HCT116 (cell line): ENCODE measurements at regions not wholly inside any gene's neighbourhood (a gene's known extent, or its start where the extent isn't known, plus 50 kb on each side); places are given as distances from the start of the nearest gene placed in this dataset.

Source experiments
- ATAC-seq: fragments of 200-7000 bp; cut with Tn5 transposase; 2 replicates; pipeline ENCODE4 v1.9.1; 2020; ENCODE audit warnings: mild to moderate bottlenecking, moderate library complexity
- BruUV-seq: library from RNA; stranded (reverse); fragments of 400-500 nt; replicated peaks from 2 replicates; lab custom pipeline; 2021; lab: Mats Ljungman, UMichigan
- CTCF ChIA-PET: fragments of 300-600 bp; sonication (Branson Sonifier 250); formaldehyde crosslinking; loops from one replicate; lab custom pipeline; 2021; ENCODE audit warnings: antibody characterized with exemption; lab: Charles Lee
- POLR2A ChIA-PET: fragments of 300-600, 350-600 bp; sonication (Branson Sonifier 250); formaldehyde crosslinking; loops from one replicate; lab custom pipeline; 2021; ENCODE audit warnings: antibody characterized with exemption; lab: Charles Lee
- RAD21 ChIA-PET, 2 experiments: fragments of 300-600 bp; sonication (Branson Sonifier 250); formaldehyde crosslinking; loops; one replicate each; lab custom pipeline; 2023; ENCODE audit warnings: low total read pairs in 2 of 2; ENCODE audit not compliant: uncharacterized antibody in 2 of 2, unreplicated experiment in 2 of 2, low non-redundant PET in 1 of 2; lab: Charles Lee
- DNase-seq: peaks from one replicate; pipeline ENCODE4 v3.0.0-alpha.2; 2010; ENCODE audit warnings: low read depth, low spot score
- H2AFZ ChIP-seq: fragments of 200-600 bp; shearing (Covaris generic), sonication (generic); 2 replicates; pipeline ENCODE4 v1.6.1; 2017; ENCODE audit warnings: low read depth, mixed run types, mixed read lengths, antibody characterized with exemption, low read length; ENCODE audit not compliant: poor library complexity, severe bottlenecking
- H3K27ac ChIP-seq: 2 replicates; pipeline ENCODE4 v1.5.1; 2012; ENCODE audit warnings: low read depth, low read length
- H3K27me3 ChIP-seq: fragments of 200-600 bp; sonication (generic); 2 replicates; pipeline ENCODE4 v1.6.1; 2016; ENCODE audit warnings: mixed run types, low read length, mixed read lengths; ENCODE audit not compliant: insufficient read depth
- H3K36me3 ChIP-seq, 2 experiments: fragments of 200-500 bp in 1 of 2; fragments of 200-600 bp in 1 of 2; sonication (Bioruptor generic) in 1 of 2; sonication (generic) in 1 of 2; 2 replicates each; pipeline versions ENCODE4 v1.5.1 to v1.6.1; 2014 to 2016; ENCODE audit warnings: low read length in 2 of 2, inconsistent platforms in 1 of 2, mixed read lengths in 1 of 2, mixed run types in 1 of 2; ENCODE audit not compliant: insufficient read depth in 2 of 2, control insufficient read depth in 1 of 2
- H3K4me1 ChIP-seq, 2 experiments: fragments of 200-600 bp in 1 of 2; sonication (generic) in 1 of 2; 2 replicates each; pipeline versions ENCODE4 v1.5.1 to v1.6.1; 2012 to 2017; ENCODE audit warnings: low read length in 2 of 2, inconsistent platforms in 1 of 2, mild to moderate bottlenecking in 1 of 2, mixed read lengths in 1 of 2, mixed run types in 1 of 2, moderate library complexity in 1 of 2; ENCODE audit not compliant: insufficient read depth in 2 of 2, control insufficient read depth in 1 of 2
- H3K4me2 ChIP-seq: fragments of 200-600 bp; sonication (generic); 2 replicates; pipeline ENCODE4 v1.6.1; 2017; ENCODE audit warnings: mixed run types, low read length, mixed read lengths
- H3K4me3 ChIP-seq, 2 experiments: fragments of 200-600 bp in 1 of 2; sonication (generic) in 1 of 2; replicated peaks in 1 of 2; 2 replicates each; pipeline ENCODE4 v1.5.1; 2011 to 2016; ENCODE audit warnings: low read length in 2 of 2, control low read depth in 1 of 2, low read depth in 1 of 2, mild to moderate bottlenecking in 1 of 2, mixed read lengths in 1 of 2, mixed run types in 1 of 2
- H3K79me2 ChIP-seq: fragments of 200-600 bp; sonication (generic); 2 replicates; pipeline ENCODE4 v1.6.1; 2017; ENCODE audit warnings: mild to moderate bottlenecking, mixed run types, low read length, moderate library complexity, mixed read lengths; ENCODE audit not compliant: insufficient read depth
- H3K9ac ChIP-seq: fragments of 200-600 bp; sonication (generic); 2 replicates; pipeline ENCODE4 v1.6.1; 2016; ENCODE audit warnings: low read length, mixed read lengths
- H3K9me2 ChIP-seq: fragments of 200-600 bp; sonication (generic), shearing (Covaris generic); 2 replicates; pipeline ENCODE4 v1.6.1; 2017; ENCODE audit warnings: mixed run types, mild to moderate bottlenecking, moderate library complexity; ENCODE audit not compliant: insufficient read depth
- H3K9me3 ChIP-seq, 2 experiments: fragments of 200-500 bp in 1 of 2; fragments of 200-600 bp in 1 of 2; sonication (Bioruptor generic) in 1 of 2; sonication (generic) in 1 of 2; 2 replicates each; pipeline ENCODE4 v1.6.1; 2014 to 2017; ENCODE audit warnings: low read length in 2 of 2, mixed read lengths in 2 of 2, inconsistent platforms in 1 of 2, low read depth in 1 of 2, mild to moderate bottlenecking in 1 of 2, mixed run types in 1 of 2, moderate library complexity in 1 of 2; ENCODE audit not compliant: control insufficient read depth in 1 of 2, insufficient read depth in 1 of 2
- H4K20me1 ChIP-seq: fragments of 200-600 bp; sonication (generic), shearing (Covaris generic); 2 replicates; pipeline ENCODE4 v1.6.1; 2017; ENCODE audit warnings: mixed run types, mild to moderate bottlenecking, moderate library complexity; ENCODE audit not compliant: insufficient read depth
- CBX3 ChIP-seq: IDR thresholded peaks from 2 replicates; pipeline ENCODE4 v1.6.1; 2012; ENCODE audit warnings: low read depth
- CEBPB ChIP-seq: IDR thresholded peaks from 2 replicates; pipeline ENCODE4 v1.6.1; 2012; ENCODE audit warnings: low read depth
- POLR2A ChIP-seq: IDR thresholded peaks from 2 replicates; pipeline ENCODE4 v1.7.0; 2011; ENCODE audit warnings: borderline replicate concordance; ENCODE audit not compliant: insufficient read depth, insufficient read length; ENCODE audit errors: extremely low read depth
- POLR2AphosphoS5 ChIP-seq: IDR thresholded peaks from 2 replicates; pipeline ENCODE4 v1.6.1; 2011; ENCODE audit warnings: mild to moderate bottlenecking, low read depth, low read length, moderate library complexity
- RAD21 ChIP-seq: IDR thresholded peaks from 2 replicates; pipeline ENCODE4 v1.6.1; 2012; ENCODE audit warnings: low read depth, mild to moderate bottlenecking
- SP1 ChIP-seq: IDR thresholded peaks from 2 replicates; pipeline ENCODE4 v1.6.1; 2012; ENCODE audit warnings: low read depth
- TCF7L2 ChIP-seq: IDR thresholded peaks from 2 replicates; pipeline ENCODE4 v1.7.0; 2011; ENCODE audit warnings: borderline replicate concordance, inconsistent platforms; ENCODE audit not compliant: insufficient read depth, insufficient read length; ENCODE audit errors: extremely low read depth
- YY1 ChIP-seq: IDR thresholded peaks from 2 replicates; pipeline ENCODE4 v1.6.1; 2011; ENCODE audit warnings: low read length, low read depth, moderate library complexity, mild to moderate bottlenecking; ENCODE audit not compliant: insufficient replicate concordance; ENCODE audit errors: extremely low read depth
- ZFX ChIP-seq: fragments of 450-650 bp; IDR thresholded peaks from 2 replicates; pipeline ENCODE4 v1.6.1; 2017
- ZNF274 ChIP-seq: fragments of 200-500 bp; sonication (Bioruptor generic); IDR thresholded peaks from 2 replicates; pipeline ENCODE4 v1.6.1; 2014; ENCODE audit warnings: mild to moderate bottlenecking, low read depth, low read length, inconsistent platforms
- intact Hi-C: fragments of 100-400 bp; cut with micrococcal nuclease; formaldehyde crosslinking; loops from 2 replicates; pipeline ENCODE4 v1.10.0; 2022
- TF ChIP-seq, protein P1 (sequence below): IDR thresholded peaks from 2 replicates; pipeline ENCODE4 v1.6.1; 2012
- TF ChIP-seq, protein P2 (sequence below), 3 experiments: fragments of 200-600 bp in 1 of 3; sonication (generic) in 1 of 3; IDR thresholded peaks in 2 of 3; conservative IDR thresholded peaks in 1 of 3; 2 replicates each; pipeline ENCODE4 v1.5.1; 2012 to 2017; ENCODE audit warnings: low read depth in 2 of 3, low read length in 2 of 3, antibody characterized with exemption in 1 of 3, borderline replicate concordance in 1 of 3, control low read depth in 1 of 3, mild to moderate bottlenecking in 1 of 3, mixed read lengths in 1 of 3, mixed run types in 1 of 3, moderate library complexity in 1 of 3; ENCODE audit not compliant: insufficient read depth in 1 of 3
- TF ChIP-seq, protein P3 (sequence below): IDR thresholded peaks from 2 replicates; pipeline ENCODE4 v1.6.1; 2012

DNA sequence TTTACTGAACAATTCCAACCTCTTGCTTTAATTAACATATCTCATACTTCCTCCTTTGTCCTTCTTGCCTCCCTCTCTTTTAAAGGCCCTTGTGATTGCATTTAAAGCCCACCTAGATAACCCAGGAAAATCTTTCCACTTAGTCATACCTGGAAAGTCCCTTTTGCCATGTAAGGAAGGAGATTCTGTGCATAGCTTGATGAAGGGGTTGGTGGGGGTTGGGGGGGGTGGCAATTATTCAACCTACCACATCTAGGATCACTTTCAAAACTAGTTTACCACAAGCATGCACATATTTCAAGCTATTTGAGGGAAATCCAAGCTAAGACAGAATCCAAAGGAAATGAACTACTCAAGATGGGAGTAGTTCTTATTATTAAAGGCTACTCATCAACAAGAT, 249.1 kb upstream of the PTBP2 start:
- Histone ChIP-seq H3K9me2 (no peaks in the 10 kb centered on the region), H2AFZ (no peak overlapping the region), H3K4me2 (no peak overlapping the region), H3K27me3 (no peaks in the 10 kb centered on the region), H3K27ac (no peak overlapping the region), H3K9ac (no peak overlapping the region), H3K9me3 (no peaks in the 10 kb centered on the region), H4K20me1 (no peaks in the 10 kb centered on the region), H3K4me1 (peaks cover 0 to 5% of the 10 kb centered on the region in 2 experiments; a peak in 1 of 4 replicates), H3K4me3 (no peak overlapping the region), H3K79me2 (no peaks in the 10 kb centered on the region), H3K36me3 (no peaks in the 10 kb centered on the region)
- CTCF ChIA-PET = no interaction called here
- POLR2A ChIA-PET = no interaction called here
- RAD21 ChIA-PET = no interaction called here
- ATAC-seq (no peak), DNase-seq (no peak)
- intact Hi-C loops = no loop called here
- TF ChIP-seq CBX3 (no peak), POLR2AphosphoS5 (no peak), ZNF274 (no peak), RAD21 (no peak), SP1 (no peak), CEBPB (no peak), TCF7L2 (no peak), YY1 (no peak), POLR2A (no peak), ZFX (no peak)
- TF ChIP-seq, protein P1, sequence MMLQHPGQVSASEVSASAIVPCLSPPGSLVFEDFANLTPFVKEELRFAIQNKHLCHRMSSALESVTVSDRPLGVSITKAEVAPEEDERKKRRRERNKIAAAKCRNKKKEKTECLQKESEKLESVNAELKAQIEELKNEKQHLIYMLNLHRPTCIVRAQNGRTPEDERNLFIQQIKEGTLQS = no peak
- TF ChIP-seq, protein P2, sequence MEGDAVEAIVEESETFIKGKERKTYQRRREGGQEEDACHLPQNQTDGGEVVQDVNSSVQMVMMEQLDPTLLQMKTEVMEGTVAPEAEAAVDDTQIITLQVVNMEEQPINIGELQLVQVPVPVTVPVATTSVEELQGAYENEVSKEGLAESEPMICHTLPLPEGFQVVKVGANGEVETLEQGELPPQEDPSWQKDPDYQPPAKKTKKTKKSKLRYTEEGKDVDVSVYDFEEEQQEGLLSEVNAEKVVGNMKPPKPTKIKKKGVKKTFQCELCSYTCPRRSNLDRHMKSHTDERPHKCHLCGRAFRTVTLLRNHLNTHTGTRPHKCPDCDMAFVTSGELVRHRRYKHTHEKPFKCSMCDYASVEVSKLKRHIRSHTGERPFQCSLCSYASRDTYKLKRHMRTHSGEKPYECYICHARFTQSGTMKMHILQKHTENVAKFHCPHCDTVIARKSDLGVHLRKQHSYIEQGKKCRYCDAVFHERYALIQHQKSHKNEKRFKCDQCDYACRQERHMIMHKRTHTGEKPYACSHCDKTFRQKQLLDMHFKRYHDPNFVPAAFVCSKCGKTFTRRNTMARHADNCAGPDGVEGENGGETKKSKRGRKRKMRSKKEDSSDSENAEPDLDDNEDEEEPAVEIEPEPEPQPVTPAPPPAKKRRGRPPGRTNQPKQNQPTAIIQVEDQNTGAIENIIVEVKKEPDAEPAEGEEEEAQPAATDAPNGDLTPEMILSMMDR (IDR thresholded peaks at IDR 0.05 in 2 of 3, conservative IDR thresholded peaks at IDR 0.05 in 1 of 3; ENCODE audit: borderline replicate concordance in 1 of 3, insufficient read depth in 1 of 3, low read depth in 2 of 3, low read length in 2 of 3) = no peak
- TF ChIP-seq, protein P3, sequence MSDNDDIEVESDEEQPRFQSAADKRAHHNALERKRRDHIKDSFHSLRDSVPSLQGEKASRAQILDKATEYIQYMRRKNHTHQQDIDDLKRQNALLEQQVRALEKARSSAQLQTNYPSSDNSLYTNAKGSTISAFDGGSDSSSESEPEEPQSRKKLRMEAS = no peak
- no TSS peak for BruUV-seq
